ENCODE measurements at regions not wholly inside any gene's neighbourhood (a gene's known extent, or its start where the extent isn't known, plus 50 kb on each side); places are given as distances from the start of the nearest gene placed in this dataset.
A peak's percentile ranks its signal among the peaks of the same experiment; 100 is the strongest.
"Not testable (repeated sequence)": the region's sequence is repeated elsewhere in the genome, so short reads cannot be mapped to it uniquely, and the experiment has no call there.

DNA sequence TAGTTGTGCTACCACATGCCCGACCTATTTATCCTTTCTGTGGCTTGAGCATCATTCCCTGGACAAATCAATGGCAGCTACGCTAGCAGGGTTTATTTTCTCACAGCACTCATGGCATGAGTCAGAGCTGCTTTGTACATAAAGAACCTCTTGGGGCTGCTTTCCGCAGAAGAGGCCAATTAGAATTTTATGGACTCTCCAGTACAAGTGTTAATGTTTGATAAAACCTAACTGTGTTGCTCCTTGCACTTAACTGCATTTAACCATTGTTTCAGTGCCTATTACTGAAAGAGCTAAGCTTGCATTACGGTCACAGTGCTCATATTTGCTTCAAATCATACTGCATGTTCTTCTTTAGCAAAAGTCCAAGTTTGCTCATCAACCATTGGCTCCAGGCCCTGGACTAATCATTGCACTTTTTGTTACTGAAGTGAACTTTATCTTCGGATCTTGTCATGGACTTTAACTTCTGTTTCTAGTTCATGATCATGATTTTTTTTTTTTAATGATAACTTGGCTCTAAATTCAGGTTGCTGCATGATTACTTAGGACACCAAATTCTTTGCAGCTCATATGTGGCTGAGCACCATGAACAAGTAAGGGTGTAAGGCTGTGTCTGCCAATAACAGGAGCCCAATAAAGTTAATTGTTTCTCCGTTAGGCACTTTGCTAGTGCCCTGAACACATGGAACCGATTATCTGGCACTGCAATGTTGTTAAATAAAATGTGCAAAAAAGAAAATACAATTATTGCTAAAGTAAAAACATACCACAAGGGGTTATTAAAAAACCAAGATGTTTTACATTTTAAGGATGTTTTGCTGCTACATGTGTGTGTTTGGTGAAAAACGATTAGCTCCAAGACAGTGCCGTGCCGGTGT, 492.2 kb downstream of the KCNJ2 start:
- DNase-seq = peak; percentile 47

DNA sequence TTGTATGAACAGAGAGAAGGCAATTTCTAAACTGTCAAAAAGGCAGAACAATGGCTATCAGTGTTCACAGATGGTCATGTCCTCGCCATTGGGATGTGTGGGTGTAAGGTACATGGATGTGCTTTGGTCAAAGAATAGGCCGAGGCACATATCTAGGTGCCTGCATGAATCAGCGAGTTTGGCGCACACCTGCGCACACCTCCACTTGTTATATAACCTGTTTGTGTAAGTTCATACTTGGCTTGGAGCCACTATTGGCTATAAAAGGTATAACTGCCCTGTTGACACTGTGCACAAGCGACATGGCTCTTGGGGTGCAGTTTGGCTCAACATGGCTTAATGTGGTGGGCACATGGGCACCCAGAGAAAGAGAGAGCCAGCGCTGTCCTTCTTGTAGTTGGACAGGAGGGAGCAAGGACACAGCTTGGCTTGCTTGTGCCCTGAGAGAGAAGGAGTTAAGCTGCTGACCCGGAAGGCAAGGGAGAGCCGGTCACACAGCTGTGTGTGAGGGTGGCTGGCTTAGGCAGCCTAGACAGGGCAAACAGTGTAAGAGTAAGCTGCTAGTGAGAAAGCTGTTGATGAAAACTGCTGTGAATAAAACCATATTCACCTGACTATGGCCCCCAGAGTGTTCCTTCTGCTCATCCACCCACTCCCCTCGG, 499.1 kb downstream of the KCNJ2 start:
- DNase-seq = no peak

DNA sequence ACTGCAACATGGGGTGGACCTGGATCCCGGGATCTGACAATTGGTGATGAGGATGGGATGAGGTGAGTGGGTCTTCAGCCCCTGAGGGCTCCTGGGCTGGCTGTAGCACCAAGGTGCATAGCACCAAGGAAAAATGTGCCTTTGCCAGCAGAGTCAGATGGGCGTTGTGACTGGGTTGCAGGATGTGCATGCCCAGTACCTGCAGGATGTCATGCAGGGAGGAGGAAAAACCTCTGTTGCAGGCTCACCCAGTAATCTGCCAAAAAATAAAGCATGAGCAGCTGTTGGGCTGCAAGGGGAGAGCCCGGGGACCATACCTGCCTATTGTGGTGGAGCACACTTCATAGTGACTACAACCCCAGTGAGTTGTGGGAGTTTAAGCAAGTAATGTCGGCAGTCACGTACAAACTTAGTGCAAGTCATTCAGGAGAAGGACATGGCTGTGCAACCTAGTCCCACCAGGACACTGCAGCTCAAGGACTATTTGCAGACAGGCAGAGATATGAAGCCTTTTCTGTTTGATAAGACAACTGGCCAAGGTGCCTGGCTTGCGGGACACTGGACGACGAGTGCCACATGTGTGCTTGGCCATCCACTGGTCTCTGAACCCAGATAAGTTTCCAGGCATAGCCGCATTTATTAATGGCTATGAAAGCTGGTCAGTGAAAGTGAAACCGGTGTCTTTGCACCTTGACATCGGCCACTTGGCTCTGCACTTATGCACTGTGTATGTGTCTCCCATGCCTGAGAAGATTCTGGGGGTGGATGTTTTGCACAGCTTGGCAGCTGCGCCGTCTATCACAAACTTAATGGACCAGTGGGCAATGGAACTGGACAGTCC, 499.8 kb downstream of the KCNJ2 start:
- DNase-seq = no peak

DNA sequence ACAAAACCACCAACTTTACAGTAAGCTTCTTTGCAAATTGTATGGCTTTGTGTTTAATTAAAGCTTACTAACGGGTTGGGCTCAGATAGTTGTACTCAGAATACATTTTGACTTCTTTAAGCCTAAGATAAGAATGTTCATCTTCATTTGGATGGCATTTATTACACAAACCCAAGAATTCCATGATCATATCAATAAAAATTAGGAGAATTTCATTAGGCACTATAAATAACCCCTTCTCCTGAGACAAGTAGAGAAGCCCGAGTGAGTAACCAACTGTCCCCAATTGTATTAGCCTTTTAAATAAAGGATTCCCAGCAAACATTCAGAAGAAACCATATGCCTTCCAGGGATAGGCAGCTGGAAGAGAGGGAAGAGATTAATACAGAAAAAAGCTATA, 504.7 kb downstream of the KCNJ2 start:
- no peak for DNase-seq

DNA sequence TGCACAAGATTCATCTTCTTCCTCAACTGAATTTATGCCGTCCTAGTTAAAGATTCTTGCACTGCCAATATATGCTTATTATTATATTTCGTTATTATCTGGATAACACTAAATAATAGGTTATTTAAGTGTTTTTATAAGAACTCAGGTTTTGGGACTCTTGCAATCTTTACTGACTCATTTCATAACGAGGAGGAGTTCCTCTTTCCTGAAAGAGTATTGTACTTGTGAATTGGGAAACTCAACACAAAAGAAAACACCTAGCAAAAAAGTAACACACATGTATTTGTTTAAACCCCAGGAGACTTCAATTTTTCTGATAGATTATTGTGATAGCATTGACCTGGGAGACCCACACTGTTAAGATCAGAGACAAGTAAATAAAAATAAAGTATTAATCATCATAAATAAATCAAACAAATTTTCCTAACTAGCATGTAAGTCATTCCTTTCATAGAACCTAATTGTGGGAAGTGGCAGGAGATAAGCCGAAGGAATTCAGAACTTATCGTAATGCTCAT, 505.8 kb downstream of the KCNJ2 start:
- DNase-seq = no peak

DNA sequence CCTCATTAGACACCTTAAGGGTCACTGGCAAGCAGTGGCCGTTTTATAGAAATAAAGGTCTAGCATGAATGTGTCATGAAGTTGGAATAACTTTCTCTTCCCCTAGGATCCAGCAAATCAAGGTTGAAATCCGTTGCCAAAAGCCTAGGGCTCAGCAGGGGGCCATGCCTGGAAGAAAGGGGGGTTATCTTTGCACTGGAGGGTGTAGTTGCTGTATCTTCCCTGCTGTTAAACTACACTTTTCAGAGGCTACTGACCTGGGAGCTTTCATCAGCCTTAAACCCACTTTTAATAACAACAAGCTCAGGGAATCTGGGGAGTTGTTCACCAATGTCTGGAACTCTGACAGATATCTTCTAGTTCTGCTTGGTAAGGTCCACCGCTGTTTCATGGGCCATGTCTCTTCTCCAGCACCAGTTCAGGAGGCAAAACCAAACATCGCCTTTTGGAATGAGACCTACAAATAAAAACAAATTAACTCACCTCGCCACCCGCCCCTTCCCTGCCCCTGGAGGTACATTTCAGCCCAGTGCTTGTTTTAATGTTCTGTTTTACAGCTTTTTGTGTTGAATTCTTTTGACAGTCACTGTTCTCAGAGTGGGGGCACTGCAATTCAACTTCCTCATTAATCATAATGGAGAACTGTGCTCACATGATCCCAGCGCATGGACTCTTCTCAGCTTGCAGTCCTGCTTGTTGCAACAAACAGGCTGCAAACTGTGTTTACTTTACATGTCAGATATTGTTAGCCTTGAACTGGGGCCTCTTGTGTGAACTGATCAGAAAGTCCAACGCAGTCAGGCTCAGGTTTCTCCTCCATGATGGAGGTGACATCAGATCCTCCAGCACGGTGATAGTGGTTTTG, 508.7 kb downstream of the KCNJ2 start:
- no peak for DNase-seq

DNA sequence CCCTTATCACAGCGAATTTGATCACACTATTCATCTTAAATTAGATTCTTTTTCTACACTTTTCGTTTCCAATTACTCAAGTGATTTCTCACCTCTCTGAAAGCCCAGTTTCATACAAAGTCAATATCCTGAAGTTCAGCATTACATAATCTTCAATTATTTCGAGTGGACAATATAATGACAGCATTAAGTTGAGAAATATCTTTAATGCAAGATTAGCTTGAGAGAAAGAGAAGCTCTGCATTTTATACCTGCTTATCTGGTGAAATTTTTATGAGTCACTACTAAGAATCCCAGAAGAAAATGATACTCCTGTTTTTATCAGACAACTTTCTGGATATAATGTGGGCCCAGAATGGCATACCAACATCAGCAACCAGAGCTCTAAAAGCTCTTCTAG, 509.6 kb downstream of the KCNJ2 start:
- DNase-seq = no peak

DNA sequence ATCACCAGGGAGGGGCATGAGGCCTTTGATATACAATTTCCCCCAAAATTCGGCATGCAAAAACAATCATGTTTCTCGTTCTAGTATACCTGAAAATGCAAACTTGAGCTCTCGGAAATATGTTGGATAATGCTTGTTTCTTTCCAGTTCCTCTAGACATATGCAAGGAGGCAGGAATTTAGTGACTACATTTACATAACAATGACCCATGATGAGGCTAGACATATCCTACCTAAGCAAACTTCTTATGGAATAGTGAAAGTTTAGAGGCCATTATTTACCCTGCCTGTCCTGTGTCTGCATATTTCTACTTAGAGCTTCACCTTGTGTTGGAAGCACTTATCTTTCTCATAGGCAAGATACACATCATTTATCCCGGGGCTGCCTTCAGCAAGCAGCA, 514.6 kb downstream of the KCNJ2 start:
- no peak for DNase-seq

DNA sequence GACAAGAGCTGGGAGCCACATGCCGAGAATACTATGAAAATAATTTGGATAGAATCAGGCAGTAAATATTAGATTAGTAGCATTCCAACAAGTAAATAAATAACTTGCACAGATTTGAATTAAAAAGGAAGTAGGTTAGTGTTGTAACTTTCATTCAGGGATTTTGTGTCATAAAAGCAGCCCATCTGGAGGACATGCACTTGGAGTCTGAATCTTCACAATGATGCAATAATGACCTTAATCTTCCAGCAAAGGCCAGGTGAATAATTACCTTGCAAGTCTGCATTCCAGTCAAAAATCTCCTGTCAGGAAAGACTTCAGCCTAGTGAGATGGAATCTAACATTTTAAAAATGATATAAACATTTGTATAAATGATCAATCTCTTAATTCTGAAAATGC, 518.1 kb downstream of the KCNJ2 start:
- DNase-seq = no peak

DNA sequence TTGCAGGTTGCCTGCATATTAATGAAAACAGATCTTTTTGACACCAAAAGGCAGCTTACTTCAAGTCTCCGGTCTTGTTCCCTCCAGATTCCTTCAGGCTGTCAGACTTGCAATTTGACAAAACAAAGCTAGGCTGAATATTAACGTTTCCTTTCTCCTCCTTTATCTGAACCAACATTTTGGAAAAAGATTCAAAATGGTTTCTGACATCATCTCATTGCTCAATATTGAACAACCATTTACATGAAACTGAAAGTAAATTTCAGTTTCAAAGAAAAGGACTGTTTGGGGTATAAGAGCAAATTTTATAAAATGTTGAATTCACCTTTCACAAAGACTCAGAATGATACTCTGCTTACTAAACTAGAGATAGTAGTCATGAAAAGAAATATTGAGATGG, 521.8 kb downstream of the KCNJ2 start:
- DNase-seq = no peak

DNA sequence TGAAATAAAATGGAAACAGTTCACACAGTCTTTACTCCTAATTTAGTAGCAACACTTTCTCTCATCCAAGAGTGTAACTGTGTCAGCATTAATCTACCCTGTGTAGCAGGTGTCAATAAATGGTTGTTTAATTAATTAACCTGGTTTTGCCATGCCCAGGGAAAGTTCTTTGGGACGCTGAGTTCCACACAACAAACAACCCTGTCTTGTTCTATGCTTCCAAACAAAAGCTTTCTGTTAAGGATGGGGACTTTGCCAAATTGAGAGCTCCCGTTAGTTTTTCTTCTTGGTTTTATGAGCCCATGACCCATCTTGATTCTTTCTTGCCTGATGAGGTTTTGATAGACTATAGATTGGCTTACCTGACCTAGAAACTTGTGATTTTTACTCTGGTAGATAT, 530.1 kb downstream of the KCNJ2 start:
- DNase-seq = no peak

DNA sequence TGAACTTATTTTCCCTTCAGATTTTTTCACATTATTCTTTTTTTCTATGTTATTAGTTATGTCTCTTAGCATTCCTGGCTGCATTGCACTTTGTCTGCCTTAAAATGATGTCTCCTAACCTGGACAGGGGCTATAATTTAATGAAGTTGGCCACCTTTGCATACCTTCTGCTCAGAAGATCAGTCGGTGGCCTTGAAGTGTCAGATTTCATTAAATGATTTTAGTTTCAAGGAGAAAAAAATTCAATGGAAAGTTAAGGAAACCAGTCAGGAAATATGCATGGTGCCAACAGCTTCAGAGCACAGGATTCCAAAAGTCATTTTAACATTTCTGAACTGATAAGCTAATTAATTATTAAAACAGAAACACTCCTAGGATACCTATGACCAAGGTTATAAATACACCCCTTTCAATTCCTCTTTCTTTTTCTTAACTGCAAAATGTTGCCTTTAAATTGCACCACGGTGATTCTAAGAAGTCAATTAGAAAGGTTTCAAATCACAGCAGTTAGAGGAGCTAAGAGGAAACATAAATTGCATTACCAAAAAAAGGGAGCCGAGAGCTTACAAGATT, 533.4 kb downstream of the KCNJ2 start:
- DNase-seq = no peak

DNA sequence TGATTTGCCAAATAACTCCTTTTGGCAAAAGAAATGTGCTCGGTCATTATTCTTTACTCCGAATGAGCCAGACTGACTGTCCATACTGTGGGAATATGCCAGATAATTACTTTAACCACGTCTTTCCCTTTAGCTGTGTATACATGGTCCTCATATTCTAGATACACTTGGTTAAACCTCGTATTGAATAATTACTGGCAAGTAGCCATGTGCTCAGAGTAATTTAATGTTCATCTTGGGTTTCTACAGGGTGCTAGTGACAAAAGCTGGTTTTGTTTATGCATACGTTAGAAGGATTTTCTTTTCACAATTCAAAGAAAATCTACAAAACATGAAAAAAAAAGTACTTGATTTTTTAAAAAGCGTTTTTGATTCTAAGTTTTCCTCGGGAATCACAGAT, 540.3 kb downstream of the KCNJ2 start:
- no peak for DNase-seq

DNA sequence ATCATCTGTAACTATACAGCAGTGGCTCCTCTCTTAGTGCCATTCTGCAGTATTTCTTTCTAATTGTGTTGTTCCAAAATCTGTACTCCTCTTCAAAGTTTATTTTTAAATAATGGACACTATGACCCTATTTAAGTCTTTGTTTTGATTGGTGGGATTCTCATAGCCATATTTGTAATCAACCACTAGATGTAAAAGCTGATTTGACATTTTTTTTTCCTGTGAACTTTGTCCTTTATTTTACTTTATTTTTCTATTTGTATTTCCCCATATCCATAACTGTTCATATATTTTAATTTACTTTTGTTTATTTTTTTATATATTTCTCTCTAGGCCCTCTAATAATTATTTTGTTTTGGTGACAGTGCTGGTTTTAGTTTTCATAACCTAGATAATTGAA, 544.4 kb downstream of the KCNJ2 start:
- DNase-seq = no peak

DNA sequence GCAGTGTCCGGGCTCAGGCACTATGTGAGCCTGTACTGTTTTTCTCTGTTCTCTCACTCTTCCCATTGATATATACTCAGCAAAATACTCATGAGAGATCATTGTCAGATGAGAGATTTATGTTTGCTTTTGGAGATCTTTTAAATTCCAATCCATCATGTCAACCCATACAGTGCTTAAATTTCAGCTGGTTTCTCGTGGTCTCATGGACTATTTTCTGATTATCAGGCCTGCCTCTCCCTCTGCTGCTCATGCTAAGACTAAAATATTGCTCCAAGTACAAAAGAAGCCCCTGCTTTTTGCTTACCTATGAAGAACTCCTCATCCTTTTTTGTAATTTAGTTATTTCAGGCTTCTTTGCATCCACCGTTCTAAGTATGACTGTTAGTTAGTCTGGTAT, 547.2 kb downstream of the KCNJ2 start:
- DNase-seq = no peak

DNA sequence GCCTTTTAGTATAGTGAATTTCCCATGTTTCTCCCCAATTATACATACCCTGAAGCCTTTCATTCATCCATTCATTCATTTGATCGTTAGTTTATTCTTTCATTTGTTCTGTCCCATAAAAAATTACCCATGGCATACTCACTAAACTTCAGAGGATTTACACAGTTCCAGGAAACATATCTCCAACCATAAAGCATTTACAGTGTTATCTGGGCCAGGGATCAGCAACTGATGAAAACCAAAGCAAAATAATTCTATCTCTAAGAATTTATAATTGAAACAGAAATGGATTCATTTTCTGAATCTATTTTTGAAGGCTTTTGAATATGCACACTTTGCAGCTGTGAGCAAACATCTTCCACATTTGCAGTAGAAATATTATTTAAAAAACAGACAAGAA, 547.7 kb downstream of the KCNJ2 start:
- no peak for DNase-seq

DNA sequence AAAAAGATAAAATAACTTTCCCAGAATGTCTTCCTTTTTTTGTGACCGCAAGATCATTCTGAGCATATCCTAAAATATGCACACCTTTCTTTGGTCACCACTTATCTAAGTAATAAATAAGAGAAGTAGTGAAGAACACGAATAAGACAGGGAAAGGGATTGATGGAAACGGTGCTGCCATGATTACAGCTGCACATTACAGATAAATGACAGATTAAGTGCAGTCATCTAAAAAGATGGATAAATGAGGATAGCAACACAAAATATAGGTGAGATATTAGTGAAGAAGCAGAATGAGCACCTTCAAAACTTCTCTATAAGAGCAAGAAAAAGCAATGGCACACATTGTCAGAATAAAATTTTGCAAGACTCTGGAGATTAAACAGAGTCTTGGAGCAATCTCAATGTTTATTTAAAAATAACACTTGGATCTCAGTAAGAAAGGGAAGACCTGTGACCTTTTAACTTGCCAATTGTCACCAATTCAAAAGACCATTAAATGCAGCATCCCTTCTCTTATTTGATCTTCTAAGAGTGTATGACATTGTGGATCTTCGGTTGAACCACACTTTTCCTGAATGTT, 567.1 kb downstream of the KCNJ2 start:
- no peak for DNase-seq

DNA sequence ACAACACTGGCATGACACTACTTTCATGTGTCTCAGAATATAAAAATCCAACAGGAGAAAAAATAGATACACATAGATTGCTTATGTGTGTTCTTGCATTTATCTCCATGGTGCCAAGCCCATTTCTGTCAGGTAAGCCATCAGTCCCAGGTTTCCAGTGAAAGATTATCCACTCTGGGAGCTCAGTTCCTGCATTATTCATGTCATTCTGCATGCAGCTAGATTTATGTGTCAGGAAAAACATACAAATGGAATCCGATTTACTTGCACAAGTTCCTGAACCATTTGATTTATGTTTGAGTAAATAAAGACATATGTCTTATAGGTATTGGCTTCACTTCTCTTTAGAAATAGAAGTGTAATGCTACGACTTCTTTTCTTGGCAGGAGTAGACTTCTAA, 569.7 kb downstream of the KCNJ2 start:
- no peak for DNase-seq

DNA sequence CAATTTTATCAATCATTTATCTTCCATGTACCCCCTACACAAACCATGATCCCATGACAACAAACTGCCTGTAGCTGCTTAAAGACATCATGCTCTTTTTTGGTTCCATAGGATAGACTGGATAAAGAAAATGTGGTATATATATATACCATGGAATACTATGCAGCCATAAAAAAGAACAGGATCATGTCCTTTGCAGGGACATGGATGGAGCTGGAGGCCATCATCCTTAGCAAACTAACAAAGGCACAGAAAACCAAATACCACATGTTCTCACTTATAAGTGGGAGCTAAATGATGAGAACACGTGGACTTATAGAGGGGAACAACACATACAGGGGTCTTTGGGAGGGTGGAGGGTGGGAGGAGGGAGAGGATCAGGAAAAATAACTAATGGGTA, 577.2 kb downstream of the KCNJ2 start:
- DNase-seq = not testable (repeated sequence)

DNA sequence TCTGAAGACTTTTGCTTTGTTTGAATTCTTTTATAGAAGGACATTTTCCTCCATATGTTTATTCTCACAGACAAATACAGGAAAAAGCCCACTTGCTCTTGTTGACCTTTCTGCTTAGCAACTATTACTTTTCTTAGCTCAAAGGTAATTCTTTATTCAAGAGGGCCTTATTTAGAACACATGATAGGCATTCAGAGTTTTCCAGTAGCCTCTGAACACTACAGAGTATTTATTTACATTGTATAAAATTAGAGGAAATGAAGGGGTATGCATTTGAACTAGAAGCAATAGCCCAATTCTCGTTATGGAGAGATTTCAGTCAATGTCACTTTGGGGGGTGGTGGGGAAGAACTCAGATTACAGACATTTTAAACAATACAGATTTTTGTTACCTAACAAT, 581.7 kb downstream of the KCNJ2 start:
- peak; percentile 68 for DNase-seq

DNA sequence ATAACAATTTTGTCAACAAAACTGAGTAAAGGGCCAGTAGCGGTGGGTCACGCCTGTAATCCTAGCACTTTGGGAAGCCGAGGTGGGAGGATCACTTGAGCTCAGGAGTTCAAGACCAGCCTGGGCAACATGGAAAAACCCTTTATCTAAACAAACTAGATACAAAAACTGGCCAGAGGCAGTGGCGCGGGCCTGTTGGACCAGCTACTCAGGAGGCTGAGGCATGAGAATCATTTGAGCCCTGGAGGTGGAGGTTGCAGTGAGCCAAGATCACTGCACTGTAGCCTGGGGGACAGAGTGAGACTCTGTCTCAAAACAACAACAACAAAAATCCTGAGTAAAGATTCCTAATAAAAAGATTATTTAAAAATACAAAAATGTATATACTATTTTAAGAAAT, 583.1 kb downstream of the KCNJ2 start:
- DNase-seq = not testable (repeated sequence)

All from NCI-H2227 treated with DMSO at 0.1 percent for 48 hours (cell line).